ENCODE measurements at regions not wholly inside any gene's neighbourhood (a gene's known extent, or its start where the extent isn't known, plus 50 kb on each side); places are given as distances from the start of the nearest gene placed in this dataset.

- DNase-seq, result no peak
Observed at GRCh38 chr22:48803948-48804810, 1023.5 kb downstream of the BRD1 start.

DNA sequence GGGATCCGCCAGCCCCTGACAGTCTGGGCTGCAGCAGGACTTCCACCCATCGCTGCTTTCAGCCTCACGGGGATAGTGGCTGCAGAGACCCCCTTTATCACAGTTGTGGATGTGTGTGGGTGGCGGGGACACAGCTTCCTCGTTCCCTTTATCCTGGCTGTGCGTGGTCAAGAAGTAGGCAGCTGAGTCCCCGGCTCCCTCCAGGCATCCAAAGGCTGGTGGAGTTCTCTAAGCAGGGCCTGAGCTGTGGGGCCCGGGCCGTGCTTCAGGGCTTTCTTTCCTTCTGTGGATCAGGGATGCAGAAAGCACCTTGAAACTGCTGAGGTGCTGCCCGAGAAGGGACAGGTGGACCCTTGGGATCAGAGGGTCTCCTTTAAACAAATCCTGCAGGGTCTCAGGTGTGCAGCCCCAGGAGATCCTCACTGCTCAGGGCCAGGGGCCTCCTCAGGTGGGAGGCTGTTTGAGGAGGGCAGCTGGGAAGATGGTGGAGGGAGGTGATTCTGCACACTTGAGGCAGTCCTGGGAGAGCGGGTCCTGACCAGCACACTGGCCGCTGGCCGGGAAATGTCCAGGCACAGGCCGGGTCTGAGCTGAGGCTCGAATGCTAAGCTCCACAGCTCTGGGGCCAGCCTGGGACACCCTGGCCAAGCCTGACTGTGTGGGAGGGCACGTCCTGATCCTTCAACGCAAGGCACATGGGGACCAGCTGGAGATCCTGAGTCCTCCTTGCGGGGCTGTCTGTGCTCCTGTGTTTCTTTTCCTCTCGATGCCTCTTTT is 1024.3 kb downstream of the BRD1 start:
- DNase-seq, result no peak

DNA sequence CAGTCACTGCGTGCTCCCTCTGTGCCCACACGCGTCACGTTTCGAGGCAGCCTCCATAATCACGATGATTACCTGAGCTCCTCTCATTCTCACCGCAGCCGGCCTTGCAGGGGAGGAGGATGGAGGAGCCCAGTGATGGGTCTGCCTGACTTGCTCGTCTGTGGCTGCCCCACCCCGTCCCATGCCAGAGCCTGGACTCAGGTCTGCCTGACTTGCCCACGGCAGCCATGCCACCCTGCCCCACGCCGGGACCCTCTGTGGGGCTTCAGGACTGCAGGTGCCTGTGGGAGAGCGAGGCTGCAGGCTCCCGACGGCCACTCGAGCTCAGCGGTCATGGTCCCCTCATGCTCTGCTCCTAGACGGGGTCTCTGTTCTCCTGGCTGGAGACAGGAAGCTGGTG is 1025.1 kb downstream of the BRD1 start:
- DNase-seq, result no peak

DNA sequence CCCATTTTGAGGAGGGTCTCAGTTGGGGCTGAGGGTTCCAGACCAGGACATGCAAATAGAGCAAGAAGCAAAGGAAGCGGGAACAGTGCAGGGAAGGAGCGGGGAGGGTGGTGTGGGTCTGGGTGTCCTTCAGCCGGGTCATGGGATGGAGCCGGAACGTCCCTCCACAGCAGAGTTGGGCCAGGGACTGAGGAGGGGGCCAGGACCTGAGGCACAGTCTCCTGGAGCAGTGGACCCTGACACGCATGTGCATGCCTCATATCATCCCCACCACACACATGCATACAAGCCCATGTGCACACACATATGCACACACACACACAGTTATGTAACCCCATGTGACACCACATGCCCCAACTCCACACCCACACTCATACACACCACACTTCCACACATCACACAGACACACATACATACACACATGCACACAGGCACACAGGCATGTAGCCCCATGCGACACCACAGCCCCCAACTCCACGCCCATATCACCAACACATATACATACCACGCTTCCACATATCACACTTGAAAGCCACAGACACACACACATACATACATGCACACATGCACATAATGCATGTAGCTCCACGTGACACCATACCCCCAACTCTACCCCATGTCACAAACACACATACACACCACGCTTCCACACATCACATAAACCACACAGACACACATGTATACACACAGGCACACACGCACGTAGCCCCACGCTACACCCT is 1026.6 kb downstream of the BRD1 start:
- DNase-seq, result no peak

- no peak for DNase-seq
Observed at GRCh38 chr22:48800036-48800885, 1027.4 kb downstream of the BRD1 start.

GRCh38 chr22:48799227-48799970 is 1028.3 kb downstream of the BRD1 start:
- no peak for DNase-seq

- no peak for DNase-seq
Observed at GRCh38 chr22:48798281-48799226, 1029.1 kb downstream of the BRD1 start.

- DNase-seq, result no peak
Observed at GRCh38 chr22:48797731-48798130, 1029.9 kb downstream of the BRD1 start.

DNA sequence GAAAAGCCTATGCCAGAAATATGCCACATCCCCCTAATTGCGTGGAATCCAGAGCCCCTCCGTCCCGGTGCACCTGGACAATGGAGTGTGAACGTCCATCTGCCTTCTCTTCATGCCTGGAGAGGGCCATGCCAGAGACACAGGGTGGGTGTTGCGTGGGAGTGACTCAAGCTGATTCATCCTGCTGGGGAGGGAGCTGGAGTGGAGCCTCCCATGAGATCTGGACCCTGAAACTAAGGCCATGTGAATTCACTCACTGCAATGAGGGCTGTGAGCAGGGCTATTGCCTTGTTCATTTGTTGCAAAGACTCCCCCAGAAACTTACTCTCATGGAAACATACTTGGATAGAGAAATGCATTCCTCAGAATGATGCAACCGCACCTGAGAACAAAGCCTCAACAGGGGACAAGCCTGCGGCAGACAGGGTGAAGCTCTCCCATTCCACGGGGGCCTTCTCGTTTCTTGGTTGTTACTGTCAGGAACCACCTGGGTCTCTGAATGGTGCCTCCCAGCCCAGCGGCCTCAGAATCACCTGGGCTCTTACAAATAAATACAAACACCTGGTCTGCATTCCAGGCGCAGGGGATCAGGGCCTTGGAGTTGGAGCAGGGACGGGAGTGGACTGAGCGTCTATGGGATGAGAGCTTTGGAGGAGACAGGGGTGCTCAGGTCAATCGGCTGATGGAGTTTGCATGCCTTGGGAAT is 1031.2 kb downstream of the BRD1 start:
- DNase-seq, result no peak

DNA sequence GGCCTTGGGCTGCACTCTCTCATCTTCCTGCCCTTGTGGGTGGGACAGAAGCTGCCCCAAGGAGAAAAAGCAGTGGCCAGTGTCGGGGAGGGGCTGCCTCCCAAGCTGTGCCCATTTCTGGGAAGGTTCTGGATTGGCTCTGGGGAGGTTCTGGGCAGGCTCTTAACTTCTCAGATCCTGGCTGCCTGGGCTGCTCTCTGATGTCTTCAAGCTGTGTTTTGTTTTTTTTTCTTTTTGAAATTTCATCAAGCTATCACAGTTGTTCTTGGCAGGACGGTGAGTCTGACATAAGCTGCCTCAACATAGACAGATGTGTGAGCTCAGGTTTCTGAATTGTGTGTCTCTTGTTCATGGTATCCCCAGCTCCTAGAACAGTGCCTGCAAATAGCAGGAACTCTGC is 1032.0 kb downstream of the BRD1 start:
- DNase-seq, result no peak

- no peak for DNase-seq
Observed at GRCh38 chr22:48794906-48795305, 1032.8 kb downstream of the BRD1 start.

GRCh38 chr22:48793949-48794348 is 1033.7 kb downstream of the BRD1 start:
- no peak for DNase-seq

DNA sequence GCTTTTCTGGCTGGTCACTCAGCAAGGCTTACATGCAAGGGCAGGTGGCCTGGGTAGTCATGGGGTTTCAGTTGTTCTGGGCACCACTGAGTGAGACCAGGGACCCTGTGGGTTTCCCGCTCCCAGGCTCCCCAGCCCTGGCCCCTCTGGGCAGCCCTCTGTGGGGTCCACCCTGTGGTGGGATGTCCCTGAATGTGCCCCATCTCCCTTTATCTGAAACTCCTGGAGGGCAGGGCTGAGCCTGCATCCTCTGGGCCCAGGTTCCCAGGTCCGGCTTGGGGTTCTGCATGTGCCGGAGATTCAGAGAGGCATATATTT is 1041.0 kb downstream of the BRD1 start:
- DNase-seq, result no peak

- no peak for DNase-seq
Observed at GRCh38 chr22:48785792-48786678, 1041.6 kb downstream of the BRD1 start.

- no peak for DNase-seq
Observed at GRCh38 chr22:48784701-48785503, 1042.8 kb downstream of the BRD1 start.

DNA sequence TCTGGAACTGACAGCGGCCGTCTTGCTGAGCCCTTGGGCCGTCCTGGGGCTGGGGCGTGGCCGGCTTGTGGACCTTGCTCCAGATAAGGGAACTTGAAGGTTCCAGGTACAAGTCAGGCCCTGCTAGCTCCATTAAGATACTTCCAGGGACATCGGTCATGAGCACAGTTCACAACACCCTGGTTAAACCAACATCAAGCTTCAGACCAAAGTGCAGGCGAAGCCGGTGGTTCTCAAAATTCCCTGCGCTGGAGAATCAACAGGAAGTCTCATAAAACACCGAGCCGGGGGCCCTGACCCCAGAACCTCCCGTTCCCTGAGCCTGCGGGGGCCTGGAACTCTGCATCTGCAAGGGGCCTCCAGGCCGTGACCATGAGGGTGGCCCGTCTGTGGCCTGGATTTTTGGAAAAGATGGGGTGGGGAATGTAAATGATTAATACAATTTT is 1043.8 kb downstream of the BRD1 start:
- no peak for DNase-seq

GRCh38 chr22:48782811-48783511 is 1044.7 kb downstream of the BRD1 start:
- no peak for DNase-seq

All from bone marrow (tissue), 2 donors.